Activated CD4-positive, alpha-beta T cell treated with anti-CD3 and anti-CD28 coated beads for 48 hours (primary cell): ENCODE measurements at regions not wholly inside any gene's neighbourhood (a gene's known extent, or its start where the extent isn't known, plus 50 kb on each side); places are given as distances from the start of the nearest gene placed in this dataset.
"Not testable (repeated sequence)": the region's sequence is repeated elsewhere in the genome, so short reads cannot be mapped to it uniquely, and the experiment has no call there.

Experiments used
- DNase-seq: peaks from one replicate; pipeline ENCODE4 v3.0.0-alpha.2; 2020

DNA sequence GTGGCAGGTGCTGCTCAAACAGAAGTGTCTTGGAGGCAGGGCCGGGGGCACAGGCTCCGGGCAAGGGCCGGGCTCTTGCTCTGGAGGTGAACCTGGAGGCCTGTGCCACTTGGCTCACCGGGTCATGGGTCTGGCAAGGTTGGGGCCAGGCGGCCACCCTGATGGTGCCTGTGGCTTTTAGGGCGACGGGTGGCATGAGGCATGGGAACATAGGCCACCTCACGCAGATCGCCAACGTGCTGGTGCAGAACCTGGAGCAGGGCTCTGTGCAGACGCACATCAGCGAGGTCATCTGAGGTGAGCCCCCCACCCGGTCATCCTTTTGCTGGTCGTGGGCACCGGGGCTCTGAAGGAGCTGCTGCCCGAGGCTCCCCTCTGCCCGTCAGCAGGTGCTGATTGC, 202.7 kb downstream of the LIPI start:
- DNase-seq = not testable (repeated sequence)

GRCh38 chr21:14006144-14006543, 204.6 kb downstream of the LIPI start:
- not testable (repeated sequence) for DNase-seq

GRCh38 chr21:13986996-13987958, 223.5 kb downstream of the LIPI start:
- DNase-seq = not testable (repeated sequence)

DNA sequence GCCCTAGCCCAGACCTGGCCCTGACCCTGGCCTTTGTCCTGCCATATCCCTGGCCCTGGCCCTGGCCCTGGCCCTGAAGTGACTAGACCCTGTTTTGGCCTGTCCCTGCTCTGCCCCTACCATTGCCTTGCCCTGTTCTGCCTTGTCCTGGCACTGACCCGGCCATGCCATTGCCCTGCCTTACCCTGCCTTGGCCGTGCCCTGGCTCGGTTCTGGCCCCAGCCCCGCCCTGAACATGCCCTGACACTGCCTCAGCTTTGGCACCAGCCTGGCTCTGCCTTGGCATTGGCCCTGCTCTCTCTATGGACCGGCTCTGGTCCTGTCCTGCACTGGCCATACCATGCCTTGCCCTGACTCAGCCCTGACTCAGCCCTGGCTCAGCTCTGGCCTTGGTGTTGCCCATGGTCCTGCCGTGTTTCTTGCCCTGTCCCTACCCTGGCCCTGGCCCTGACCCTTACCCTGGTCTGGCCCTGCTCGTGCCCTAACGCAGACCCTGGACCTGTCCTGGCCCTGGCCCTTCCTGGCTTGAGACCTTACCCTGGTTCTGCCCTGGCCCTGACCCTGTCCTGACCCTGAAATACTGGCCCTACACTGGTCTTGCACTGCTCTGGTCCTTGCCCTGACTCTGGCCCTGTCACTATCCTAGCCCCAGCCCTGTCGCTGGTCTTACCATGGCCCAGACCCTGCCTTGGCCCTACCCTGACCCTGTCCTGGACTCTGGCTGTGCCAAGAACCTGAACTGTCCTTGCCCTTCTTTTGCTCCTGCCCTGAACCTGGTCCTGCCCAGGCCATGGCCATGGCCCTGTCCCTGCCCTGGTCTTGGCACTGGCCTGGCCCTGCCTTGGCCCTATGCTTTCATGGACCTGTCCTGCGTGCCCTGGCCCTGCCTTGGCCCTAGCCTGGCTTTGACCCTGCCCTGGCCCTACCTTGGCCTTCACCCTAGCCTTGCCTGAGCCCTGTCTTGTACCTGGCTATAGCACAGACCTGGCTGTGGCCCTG, 224.6 kb downstream of the LIPI start:
- DNase-seq = not testable (repeated sequence)

GRCh38 chr21:13985137-13985864, 225.5 kb downstream of the LIPI start:
- not testable (repeated sequence) for DNase-seq

- not testable (repeated sequence) for DNase-seq
Observed at GRCh38 chr21:13984728-13985127, 226.0 kb downstream of the LIPI start.

- DNase-seq = not testable (repeated sequence)
Observed at GRCh38 chr21:13981176-13982087, 229.3 kb downstream of the LIPI start.

- peak; percentile 68 for DNase-seq
Observed at GRCh38 chr21:13980115-13980662, 230.6 kb downstream of the LIPI start.

GRCh38 chr21:13979608-13980007, 231.1 kb downstream of the LIPI start:
- not testable (repeated sequence) for DNase-seq

GRCh38 chr21:13974582-13974981, 236.2 kb downstream of the LIPI start:
- DNase-seq = not testable (repeated sequence)

GRCh38 chr21:13969853-13970252, 240.9 kb downstream of the LIPI start:
- not testable (repeated sequence) for DNase-seq

GRCh38 chr21:13969002-13969401, 241.8 kb downstream of the LIPI start:
- not testable (repeated sequence) for DNase-seq

GRCh38 chr21:13963259-13963658, 247.5 kb downstream of the LIPI start:
- not testable (repeated sequence) for DNase-seq

DNA sequence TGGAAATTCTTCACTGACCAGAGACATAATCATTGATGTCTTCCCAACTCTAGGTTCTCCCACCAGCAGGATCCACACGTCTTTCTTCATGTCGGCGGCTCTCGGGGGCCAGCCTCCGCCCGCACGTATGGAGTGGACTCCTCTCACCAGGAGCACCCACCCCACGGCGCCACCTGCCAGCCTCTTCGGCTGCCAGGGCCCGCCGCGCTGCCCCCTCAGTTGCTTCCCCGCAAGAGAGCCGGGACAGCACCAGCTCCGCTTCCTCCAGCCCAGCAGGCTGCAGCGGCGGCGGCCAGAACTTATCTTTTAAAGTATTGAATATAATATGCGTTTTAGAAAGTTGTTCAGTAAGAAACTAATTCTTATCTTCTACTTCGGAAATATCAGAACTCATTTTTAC, 273.5 kb downstream of the LIPI start:
- no peak for DNase-seq

GRCh38 chr21:13936033-13936937, 274.5 kb downstream of the LIPI start:
- not testable (repeated sequence) for DNase-seq

GRCh38 chr21:13935396-13936032, 275.2 kb downstream of the LIPI start:
- not testable (repeated sequence) for DNase-seq

GRCh38 chr21:13934887-13935342, 275.8 kb downstream of the LIPI start:
- DNase-seq = not testable (repeated sequence)

GRCh38 chr21:13923175-13923574, 287.6 kb downstream of the LIPI start:
- not testable (repeated sequence) for DNase-seq

GRCh38 chr21:13921455-13921854, 289.3 kb downstream of the LIPI start:
- not testable (repeated sequence) for DNase-seq
